NCI-H2171 (cell line): ENCODE measurements at regions not wholly inside any gene's neighbourhood (a gene's known extent, or its start where the extent isn't known, plus 50 kb on each side); places are given as distances from the start of the nearest gene placed in this dataset.

Experiments used
- DNase-seq: peaks from one replicate; lab custom pipeline; 2025; lab: John Stamatoyannopoulos, UW

- no peak for DNase-seq
Measured at GRCh38 chr4:121519236-121519838, 138.5 kb upstream of the QRFPR start.

GRCh38 chr4:121517241-121517640, 136.4 kb upstream of the QRFPR start:
- no peak for DNase-seq

DNA sequence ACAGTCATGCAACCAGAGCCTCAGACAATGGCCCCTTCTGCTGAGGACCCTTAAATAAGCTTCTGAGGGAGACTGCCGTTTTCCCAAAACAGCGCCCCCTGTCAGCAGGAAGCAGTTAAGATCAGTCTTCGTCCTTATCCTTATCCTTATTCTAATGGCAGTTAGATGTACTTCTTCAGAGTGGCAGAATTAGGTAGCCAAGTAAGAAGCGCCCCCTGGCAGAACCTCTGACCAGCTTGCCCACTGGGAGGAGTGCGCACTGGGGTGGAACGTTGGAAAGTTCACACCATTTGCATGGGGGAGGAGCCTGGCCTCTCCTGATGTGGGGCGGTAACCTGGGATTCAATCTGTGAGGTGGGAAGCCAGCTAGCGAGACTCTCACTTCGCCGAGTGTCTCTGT, 133.6 kb upstream of the QRFPR start:
- no peak for DNase-seq

GRCh38 chr4:121510341-121510874, 129.6 kb upstream of the QRFPR start:
- no peak for DNase-seq

GRCh38 chr4:121485190-121485804, 104.5 kb upstream of the QRFPR start:
- DNase-seq, result no peak

GRCh38 chr4:121484633-121485032, 103.8 kb upstream of the QRFPR start:
- DNase-seq, result no peak

- DNase-seq, result no peak
Measured at GRCh38 chr4:121479808-121480207, 99.0 kb upstream of the QRFPR start.

GRCh38 chr4:121477480-121477879, 96.7 kb upstream of the QRFPR start:
- no peak for DNase-seq

- DNase-seq, result no peak
Measured at GRCh38 chr4:121477079-121477478, 96.3 kb upstream of the QRFPR start.

- DNase-seq, result no peak
Measured at GRCh38 chr4:121472937-121473721, 92.3 kb upstream of the QRFPR start.

GRCh38 chr4:121464854-121465253, 84.0 kb upstream of the QRFPR start:
- no peak for DNase-seq

DNA sequence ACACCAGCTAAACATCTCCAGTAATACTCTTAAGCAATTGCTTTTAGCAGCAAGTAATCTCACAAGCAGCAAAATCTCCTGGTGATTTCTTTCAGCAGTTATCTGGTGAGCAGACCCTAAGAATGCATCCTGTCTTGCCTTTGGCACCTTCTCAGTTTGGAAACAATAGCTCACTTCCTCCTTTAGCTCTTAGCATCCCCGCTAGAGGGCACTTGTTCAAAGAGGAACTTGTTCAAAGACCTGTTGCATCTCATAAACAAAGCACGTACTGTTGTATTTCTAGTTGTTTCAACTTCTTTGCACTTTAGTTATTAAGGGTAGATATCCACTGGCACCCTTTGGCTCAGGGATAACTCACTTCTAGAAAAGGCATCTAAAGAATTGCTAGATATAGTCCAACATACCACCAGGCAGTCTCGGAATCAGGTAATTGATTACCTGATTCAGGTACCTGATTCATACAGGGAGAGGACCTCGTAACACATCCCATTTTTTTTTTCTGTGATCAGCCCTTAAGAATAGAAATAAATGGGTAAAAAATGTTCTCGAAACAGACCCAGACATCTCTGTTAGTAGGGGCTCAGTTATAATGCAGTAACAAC, 81.9 kb upstream of the QRFPR start:
- DNase-seq, result peak; percentile 9

- no peak for DNase-seq
Measured at GRCh38 chr4:121459026-121459425, 78.2 kb upstream of the QRFPR start.

DNA sequence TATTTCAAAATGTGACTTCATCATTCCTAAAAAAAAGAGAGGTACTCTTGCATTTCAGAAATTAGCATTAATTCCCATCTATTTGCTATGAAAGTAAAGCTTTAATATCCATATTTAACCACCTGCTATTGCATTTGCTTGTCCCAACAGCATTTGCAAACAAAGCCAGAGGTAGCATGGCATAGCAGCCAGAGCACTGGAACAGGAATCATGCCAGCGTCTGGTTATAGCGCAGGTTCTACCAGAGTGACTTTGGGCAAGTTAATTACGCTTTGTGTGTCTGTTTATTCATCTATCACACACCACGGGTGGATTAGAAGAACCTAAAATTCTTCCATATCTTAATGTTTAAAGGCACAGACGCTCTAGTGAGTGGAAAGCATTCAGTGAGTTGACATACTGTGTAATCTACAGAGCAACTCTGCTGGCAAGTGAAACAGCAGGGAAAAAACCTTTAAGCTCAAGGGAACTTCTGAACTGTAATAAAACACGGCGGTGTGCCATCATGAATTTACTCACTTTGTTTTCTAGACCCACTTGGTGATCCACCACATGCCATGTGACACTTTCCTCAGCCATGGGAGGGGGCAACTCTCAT, 76.6 kb upstream of the QRFPR start:
- no peak for DNase-seq

DNA sequence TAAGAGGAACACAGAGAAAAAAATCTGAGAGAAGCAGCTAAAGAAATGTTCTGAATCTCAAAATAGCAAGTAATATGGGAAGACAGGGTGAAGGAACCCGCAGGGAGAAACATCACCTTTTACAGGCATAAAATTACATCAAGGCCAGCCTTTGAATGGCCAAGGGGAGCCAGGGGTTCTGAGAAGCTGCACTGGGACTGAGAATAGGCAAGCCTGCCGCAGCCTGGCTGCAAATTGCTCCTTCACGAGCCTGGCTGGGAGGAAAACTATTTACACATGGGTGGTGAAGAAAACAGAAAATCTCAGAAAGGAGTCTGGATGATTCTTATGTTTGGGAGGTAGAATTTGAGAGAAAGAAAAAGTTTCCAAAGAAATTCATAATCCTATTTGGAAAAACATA, 74.5 kb upstream of the QRFPR start:
- DNase-seq, result no peak

DNA sequence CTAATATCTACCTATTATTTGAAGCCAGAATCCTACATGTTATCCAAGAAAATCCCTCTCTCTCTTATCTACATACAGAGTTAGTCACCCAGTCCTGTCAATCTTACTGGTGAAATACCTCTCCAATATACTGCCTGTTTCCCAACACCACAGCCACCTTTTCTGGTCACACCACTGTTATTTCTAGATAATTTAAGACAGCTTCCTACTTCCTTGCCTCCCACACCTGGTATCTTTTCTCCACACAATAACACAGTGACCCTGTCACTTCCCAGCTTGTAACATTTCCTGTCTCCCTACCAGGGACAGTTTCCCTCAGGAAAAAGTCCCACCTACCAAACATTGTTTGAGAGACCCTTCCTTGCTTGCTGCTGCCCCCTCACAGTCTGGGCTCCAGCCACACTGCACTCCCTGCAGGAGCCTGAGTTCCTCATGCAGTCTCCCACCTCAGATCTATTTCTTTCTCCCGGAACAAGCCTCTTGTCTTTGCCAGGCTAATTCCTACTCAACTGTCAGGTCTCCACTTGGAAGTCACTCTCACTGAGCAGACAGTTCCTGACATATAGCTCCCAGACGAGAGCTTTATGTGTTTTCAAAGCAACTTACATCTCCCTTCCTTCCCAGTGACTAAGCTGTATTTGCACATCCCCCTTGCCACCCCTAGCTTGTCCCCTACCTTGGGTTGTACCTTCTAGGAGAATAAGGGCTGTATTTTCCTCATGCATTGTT, 73.6 kb upstream of the QRFPR start:
- DNase-seq, result no peak

- DNase-seq, result no peak
Measured at GRCh38 chr4:121451310-121451709, 70.5 kb upstream of the QRFPR start.

GRCh38 chr4:121449416-121449815, 68.6 kb upstream of the QRFPR start:
- no peak for DNase-seq

GRCh38 chr4:121448231-121448630, 67.4 kb upstream of the QRFPR start:
- no peak for DNase-seq

DNA sequence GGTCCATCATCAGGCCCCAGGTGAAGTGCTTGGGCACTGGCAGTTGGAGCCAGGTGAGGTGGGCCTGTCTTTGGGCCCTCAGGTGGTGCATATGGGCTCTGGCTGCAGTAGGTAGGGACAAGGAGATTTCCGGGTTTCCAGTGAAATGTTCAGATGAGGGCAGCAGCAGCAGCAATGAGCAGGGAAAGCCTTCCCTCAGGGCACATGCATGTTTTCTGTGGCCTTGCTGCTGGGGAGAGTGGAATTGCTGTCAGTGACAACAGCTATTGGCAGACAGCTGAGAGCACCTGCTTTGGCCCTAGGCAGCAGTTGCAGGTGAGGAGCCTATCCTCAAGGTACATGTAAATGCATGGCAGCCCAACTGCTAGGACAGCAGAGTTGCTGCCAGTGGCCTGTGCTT, 58.9 kb upstream of the QRFPR start:
- no peak for DNase-seq
